Stimulated activated CD4-positive, alpha-beta T cell treated with anti-CD3 and anti-CD28 coated beads, TNF-alpha, amount 100 ng/mL, for 24 hours (primary cell): ENCODE measurements at regions not wholly inside any gene's neighbourhood (a gene's known extent, or its start where the extent isn't known, plus 50 kb on each side); places are given as distances from the start of the nearest gene placed in this dataset.
A peak's percentile ranks its signal among the peaks of the same experiment; 100 is the strongest.

ENCODE experiments used
- DNase-seq, 3 experiments: peaks; one replicate each; pipeline ENCODE4 v3.0.0-alpha.2; 2020; ENCODE audit warnings: low read depth in 3 of 3

DNA sequence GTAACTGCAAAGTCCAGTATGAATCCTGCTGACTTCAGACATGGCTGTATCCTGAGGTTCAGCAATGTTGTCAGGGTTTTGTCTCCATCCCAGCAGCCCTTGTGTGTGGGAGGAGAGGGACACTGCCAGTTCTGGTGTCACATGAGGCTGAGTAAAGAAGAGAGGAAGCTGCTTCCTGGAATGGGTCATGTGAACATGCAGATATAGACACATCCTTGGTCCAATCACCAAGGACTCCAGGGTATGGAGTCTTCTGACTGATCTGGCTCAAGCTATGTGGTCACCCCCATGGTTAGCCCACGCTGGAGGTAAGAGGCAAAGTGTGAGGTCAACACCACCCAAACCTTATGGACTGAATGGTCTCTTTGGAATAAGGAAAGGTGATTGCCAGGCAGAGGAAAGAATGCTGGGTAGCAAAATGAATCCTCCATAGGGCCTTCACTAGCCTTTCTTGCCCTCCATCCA lies 134.4 kb upstream of the SLC1A4 start:
- no peak for DNase-seq

DNA sequence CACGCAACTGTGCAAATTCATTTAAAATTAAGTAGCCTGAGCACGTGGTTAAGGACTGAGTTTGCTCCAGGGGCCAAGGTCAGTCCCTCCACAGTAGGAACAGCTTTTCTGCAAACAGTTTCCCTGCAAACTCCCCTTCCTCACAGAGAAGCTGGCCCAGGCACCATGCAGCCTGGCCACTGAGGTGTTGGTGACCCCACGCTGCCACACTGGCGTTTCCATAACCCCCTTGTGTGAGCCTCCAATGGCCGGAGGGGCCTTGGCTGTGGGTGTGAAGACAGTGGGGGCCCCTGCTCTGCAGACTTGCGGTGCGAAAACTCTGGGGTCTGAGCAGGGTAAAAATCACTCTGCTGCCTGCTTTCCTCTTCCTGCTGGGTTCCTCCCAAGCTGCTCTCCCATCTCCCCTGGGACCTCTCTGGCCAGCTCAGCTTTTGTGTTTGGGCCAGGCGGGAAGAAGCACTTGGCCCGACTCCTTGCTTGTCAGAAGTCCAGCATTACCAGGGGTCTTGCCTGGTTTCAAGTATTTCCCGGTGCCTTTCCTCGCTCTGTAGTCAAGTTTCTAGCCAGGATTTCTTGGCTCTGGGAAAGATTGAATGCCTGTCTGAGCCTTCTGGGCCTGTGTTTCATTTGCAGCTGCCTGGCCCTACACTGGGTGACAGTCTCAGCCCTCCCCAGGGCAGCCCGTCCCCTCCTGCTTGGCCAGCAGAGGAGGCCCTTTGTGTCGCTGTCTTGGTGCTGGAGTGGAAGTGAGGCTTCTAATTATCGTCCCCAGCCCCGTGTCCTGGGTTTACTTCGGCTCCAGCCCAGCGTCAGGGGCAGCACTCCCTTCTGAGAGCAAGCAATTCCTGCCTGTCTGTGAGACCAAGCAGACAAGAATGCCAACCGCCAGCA lies 131.4 kb upstream of the SLC1A4 start:
- DNase-seq, result no peak

DNA sequence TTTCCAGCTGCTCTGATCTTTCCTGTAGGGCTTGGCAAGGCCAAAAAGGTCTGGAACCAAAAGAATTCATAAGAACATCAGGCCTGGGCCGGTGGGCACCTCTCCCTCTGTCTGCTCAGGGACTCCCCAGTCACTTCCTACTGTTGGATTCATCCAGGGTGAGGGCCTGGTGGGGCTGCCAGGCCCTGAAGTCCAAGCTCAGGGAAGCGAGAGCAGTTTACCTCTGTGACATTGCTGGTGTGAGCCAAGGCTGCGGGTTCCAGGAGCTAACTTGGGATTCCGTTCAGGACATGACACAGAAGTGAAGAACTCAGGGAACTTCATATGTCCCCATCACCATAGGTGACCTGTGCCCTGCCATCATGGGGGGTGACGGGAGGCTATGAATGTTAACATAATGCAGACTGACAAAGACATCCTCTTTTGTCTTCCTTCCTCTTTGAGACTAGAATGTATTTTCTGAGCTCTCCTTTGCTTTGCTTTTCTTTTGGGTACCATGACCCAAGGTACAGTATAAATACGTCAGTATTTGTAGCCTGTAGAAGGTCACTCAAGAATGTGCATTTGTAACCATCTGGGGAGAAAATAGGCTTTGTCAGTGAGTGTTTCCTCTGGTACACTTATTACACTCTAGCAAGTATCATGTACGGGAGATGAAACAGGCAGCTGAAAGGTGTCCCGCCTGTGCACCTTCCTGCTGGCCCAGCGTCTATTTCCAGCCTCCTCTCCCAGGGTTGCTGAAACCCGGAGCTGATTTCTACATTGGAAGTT lies 130.5 kb upstream of the SLC1A4 start:
- DNase-seq, result no peak

DNA sequence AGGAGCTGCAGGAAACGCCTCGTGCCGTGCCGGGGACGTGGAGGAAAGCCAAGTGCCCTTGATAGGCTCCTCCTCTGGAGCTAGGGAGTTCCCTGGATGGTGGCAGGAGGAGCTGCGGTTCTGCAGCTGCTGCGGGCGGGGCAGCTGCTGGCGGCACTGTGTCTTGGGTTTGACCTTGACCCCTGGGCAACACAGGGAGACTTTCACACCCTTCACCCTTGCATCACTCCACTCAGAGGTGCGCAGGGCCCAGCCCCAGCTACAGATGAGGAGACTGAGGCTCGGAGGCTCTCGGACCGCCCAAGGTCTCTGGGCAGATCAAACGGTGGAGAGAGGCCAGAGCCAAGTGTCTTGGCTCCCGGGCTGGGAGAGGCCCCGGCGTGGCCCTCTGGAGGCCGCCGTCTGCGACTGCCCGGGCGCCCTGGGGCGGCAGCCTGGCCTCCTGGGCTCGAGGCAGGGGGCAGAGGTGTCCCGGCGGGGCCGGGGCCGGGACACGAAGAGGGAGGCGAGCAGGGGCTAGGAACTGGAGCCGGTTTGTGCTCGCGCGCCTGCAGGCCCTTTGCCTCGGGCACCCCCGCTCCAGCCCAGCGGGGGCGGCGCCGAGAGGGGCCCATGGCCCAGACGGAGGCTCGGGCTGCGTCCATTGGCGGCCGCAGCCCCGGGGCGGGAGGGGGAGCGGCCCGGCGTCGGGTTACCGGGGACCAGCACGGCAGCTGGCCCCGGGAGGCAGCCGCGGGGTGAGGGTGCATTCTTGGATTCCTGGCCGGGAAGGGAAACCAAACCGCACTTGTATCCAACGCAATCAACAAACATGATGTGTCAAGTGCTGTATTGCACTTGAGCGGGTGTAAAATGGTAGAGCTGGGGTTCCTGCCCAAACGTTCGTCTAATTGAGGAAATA lies 129.6 kb upstream of the SLC1A4 start:
- no peak for DNase-seq

DNA sequence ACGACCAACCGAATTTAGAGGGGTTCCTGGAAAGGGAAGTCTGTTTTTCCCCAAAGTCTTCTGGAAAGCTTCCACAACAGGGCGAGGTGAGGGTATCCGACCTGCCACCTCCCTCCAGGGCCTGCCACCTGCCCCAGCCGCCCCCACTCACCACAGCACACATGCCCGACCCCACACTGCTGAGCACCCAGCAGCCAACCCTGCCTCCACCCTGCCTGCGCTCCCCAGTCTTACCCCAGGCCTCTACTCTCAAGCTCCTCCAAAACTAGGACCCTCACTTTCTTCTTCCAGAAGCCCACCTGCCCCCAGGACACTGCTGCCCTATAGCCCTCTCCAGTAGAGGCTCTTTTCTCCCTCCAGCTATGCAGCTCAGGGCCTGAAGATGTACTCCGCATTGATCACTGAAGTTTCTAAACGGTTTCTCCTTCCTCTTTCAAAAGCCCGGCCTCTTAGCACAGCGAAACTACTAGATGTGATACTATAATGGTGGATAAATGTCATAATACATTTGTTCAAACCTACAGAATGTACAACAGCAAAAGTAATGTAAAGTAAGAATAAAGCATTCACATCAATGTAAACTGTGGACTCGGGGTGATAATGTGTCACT lies 128.8 kb upstream of the SLC1A4 start:
- DNase-seq, result no peak

DNA sequence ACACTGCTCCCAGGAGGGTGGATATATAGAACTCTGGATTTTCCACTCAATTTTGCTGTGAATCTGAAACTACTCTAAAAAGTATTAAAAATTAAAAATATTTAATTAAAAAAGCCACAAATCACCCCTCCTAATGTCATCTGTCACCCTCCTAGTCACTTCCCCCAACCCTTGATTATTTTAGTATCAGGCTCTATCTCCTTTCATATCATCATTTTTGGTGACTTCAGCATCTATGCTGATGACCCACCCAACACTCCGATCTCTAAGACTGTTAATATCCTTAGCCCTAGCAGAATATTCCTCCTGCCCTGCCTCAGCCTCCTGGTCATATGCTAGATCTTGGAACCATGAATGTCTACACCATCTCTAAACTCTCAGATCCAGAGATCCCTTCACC lies 128.3 kb upstream of the SLC1A4 start:
- DNase-seq, result no peak

DNA sequence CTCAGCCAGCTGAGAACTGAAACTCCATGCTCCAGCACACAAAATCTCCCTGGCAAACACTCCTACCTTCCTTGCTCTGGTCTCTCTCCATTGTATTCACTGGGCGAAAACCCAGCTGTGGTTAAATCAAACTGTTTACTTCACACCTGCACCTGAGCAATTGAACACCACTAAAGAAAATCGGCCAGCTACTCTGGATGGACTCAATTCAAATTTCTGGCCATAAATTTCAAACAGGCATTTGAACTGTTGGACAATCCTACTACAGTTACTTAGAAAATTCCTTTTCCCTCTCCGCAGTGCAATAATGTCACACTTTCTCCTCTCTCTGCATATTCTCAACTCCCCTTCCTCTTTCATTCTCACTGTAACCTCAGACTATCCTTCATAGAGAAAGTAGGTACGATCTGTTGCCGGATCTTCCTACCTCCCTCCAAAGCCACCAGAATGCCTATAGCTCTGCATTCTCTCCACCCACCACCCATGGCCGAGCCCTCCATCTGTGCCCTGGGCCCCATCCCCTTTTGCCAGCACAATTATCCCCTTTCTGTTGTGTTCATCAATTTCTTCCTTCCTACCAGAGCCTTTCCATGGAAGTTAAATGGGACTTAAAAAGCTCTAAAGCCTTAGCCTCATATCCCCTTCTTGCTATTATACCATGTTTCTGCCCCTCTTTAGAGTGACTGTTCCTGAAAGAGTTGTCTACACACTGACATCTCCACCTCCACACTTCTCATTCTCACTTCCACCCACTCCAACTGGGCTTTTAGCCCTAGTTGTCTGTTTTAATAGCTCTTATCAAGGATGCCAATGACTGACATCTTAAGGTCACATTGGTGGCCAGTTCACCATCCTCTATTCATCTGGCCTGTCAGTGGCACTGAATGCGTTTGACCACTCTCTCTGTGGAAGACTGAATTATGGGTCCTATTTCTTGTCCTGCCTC lies 127.5 kb upstream of the SLC1A4 start:
- no peak for DNase-seq

DNA sequence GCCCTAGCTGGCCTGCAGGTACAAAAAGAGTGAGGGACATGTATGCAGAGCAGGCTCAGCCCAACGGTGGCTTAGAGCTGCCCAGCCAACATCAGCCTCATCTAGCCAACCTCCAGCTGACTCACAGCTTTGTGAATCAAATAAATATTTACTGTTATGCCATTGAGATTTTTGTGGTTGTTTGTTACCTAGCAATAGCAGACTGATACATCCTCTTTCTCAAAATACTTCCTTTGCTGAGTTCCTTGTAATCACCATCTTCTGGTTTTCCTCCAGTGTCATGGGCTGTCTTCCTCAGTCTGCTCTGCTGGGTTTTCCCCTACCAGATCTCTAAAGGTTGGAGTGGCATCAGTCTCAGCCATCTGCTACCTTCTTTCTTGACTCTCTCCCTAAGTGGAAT lies 126.6 kb upstream of the SLC1A4 start:
- DNase-seq, result no peak

DNA sequence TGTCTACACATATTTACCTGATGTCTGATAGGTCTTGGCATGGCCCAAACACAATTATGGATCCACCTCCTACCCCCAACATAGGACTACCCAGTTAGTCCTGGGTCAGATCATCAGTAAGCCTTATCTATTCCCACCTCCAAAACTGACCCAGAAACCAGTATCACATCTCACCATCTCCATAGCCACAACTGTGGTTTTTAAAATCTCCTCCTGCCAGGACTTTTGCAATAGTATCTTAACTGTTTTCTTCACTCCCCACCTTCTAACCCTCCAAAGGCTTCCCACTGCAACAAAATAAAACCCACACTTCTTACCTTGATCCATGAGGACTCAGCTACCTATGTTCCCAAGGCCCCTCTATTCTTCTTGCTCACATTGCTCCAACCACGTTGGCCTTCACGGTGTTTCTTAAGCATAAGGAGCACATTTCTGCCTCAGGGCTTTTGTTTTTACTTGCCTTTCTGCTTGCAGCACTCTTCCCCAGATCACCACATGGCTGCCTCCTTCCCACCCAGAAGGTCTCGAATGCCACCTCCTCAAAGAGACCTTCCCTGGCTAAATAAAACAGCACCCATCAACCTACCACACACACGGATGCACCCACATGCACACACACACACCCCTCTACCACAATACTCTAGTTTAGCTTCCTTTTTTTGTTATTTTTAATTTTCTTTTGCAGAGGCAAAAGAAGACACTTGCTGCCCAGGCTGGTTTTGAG lies 125.9 kb upstream of the SLC1A4 start:
- no peak for DNase-seq

DNA sequence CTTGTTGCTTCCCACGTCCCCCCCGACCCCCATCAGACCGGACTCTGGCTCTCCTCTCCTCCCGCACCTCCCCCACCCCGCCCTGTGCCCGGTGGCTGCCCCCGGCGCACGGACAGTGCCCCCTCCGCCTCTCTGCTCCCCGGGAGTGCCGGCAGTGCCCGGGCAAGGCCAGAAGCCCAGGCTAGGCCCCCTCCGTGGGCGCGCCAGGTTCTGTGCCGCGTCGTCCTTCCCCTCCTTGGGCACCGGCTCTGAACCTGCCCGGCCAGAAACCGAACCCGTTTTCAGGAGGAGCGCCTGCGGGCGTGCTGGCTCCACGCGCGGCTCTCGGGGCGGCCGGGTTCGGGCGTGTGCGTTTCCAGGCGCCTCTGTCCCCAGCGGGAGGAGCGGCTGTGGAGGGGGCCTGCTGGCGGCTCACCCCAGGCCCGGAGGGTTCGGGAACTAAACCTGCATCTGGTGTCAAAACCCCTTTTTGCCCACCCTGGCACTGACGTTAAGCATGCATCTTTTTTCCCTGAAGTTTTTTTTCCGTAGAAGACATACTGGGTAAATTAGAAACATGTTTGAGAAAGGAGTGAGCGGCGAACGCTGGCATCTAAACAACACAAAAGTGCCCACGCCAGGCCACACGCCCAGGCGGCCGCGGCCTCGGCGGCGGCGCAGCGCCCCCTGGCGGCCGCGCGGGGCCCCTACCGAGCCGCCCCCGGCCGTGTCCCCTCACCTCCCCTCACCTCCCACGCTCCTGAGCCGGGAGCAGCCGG lies 123.9 kb upstream of the SLC1A4 start:
- DNase-seq, result peak in 2 of 3 experiments; percentile 26 to 51

DNA sequence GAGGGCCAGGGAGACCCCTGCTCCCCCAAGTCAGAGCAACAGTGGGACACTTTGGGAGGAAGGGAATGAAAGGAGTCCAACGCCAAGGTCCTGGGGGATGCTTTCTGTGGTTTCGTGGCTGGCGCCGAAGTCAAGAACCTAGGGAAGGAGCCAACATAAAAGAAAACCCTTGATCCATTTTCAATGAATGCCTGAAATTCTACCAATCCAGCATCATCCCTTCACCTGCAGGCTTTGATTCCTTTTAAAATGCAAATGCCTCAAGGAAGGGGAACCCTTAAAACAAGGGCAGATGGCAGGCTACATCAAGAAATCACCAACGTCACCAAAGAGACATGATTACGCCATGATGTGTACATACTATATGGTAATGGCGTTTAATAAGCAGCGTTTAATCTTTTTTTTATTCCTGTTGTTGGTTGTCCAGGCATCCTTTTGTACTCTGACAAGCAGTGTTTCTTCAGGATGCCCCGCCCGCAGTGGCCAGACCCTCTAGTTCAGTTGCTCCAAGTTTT lies 123.3 kb upstream of the SLC1A4 start:
- no peak for DNase-seq

DNA sequence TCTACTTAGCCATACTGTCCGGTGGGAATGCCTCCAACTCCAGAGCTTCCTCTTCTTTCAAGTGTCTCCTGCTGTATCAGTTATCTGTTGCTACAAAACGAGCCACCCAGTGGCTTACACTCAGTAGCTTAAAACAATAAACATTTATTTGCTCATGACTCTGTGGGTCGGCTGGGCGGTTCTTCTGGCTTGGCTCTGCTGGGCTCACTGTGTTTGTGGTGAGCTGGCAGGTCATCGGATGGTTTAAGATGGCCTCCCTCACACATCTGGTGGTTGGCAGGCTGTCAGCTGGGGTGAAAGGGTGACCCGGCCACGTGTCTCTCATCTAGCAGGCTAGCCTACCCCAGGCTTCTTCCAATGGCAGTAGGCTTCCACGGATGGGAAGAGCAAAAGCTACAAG lies 122.4 kb upstream of the SLC1A4 start:
- DNase-seq, result no peak

DNA sequence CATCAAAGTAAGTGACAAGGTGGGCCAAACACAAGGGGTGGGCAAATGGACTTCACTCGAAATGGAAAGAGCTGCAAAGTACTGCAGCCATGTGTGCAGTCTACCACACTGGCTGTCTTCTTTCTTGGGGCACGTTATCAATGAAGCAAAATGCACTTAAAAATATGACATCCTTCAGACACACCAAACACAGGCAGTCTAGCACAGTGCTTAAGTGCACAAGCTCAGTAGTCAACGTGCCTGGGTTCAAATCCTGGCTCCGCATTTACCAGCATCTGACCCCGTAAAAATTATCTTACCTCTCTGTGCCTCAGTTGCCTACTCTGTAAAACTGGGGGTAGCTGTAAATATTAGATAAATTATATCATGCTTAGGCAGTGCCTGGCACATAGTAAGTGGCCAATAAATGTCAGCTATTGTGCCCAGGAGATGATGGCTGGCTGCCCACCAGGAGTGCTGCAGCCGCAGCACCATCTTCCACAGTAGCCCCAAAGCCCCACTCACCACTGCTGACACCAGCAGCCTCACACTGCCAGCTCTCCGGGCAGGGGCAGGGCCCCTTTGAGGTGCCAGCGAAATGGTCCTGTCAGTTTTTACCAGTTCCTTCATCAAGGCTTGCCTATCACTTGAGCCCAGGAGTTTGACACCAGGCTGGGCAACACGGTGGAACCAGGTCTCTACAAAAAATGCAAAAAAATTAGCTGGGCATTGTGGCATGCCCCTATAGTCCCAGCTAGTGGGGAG lies 121.8 kb upstream of the SLC1A4 start:
- DNase-seq, result no peak

DNA sequence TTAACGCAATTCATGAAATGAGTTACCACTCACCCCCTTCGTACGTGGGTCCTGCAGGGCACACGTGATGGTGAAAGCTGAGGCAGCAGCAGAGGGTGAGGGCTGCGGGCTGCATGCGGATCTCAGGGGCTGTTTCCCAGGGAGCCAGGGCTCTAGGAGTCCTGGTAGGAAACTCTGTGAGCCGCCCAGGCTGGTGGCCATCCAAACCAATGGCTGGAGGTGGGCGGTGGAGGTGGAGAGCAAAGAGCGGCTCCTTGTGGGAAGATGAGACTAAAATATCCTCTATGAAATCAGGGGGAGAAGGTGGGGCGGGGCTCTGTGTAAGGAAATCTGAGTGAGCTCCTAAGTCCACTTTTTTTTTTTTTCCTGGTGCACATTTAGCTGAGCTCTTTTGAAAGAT lies 120.1 kb upstream of the SLC1A4 start:
- DNase-seq, result no peak

DNA sequence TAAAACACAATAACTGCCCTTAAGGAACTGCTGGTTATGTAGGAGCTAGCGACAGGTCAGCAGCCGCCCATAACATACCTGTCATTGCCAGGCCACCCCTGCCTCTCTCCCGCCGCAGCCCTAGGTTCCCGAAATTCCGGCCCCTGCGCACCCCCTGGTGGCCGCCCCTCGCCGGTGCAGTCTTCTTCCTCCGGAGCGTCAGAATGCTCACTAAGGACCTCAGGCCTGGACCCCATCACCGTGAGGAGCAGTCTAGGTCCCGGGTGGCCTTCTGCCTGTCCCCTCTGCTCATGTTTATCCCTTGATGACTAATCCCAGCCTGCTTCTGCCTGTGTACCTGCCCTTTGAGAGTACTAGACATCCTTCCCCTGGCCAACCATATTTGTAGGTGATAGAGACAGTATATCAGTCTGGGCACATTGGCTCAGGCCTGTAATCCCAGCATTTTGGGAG lies 115.7 kb upstream of the SLC1A4 start:
- peak; percentile 67 to 80 (median 68) for DNase-seq

DNA sequence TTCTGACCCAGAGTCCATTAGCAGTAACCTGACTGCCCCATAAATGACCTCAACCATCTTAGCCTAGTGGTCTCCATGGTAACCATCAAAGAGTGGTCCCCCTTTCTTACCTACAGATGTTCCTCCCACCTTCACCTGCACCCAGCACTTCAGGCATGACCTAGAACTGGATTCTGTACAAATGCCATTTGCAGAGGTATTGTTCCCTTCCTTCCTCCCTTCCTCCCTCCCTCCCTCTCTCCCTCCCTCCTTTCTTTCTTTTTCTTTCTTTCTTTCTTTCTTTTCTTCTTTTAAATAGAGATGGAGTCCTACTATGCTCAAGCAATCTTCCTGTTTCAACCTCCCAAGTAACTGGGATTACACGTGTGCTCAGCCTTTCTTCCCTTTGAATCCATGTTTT lies 114.6 kb upstream of the SLC1A4 start:
- DNase-seq, result no peak

DNA sequence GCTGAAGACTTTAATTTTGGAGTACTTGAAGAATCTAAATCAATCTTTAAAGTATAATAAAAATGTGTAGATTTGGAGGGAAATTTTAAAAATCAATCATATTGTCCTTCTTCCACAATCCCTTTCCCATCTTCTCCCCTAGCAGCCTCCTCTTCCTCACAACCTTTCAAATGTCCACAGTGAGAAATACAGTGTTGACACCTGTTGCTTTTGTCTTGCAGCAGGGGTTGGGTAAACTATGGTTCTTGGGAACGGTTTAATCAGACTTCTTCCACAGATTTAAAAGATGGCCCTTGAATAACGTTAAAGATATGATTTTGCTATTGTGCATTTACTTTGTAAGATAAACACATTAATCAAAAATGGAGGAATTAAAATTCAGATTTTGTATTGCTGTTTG lies 113.8 kb upstream of the SLC1A4 start:
- no peak for DNase-seq

DNA sequence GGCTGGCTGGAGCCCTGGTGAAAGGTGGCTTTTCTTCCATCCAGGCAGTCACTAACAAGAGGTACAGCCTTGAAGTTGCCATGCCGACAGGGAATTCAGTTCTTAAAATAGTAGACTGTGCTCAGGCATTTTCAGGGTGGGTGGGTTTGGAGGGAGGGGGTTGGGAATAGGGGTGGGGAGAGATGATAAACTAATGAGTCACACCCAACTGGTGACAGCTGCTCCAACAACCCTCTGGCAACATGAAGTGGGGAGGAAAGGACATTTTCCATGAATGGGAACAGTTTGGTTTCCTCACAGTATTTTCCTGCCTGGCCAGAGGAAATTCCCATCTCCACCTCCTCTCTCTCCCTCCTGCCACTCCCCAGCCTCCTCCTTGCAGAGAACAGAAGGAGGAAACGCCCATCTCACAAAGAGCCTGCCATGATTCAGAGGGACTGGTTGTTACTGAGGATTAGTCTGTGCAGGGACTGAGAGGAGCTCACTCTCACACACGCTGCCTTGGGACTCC lies 113.0 kb upstream of the SLC1A4 start:
- no peak for DNase-seq
